Stomach (tissue), 4 donors: ENCODE measurements at regions not wholly inside any gene's neighbourhood (a gene's known extent, or its start where the extent isn't known, plus 50 kb on each side); places are given as distances from the start of the nearest gene placed in this dataset.
"Not testable (repeated sequence)": the region's sequence is repeated elsewhere in the genome, so short reads cannot be mapped to it uniquely, and the experiment has no call there.

Source experiments
- CTCF ChIP-seq, 7 experiments: fragments of 450-650 bp in 4 of 7; fragments of 200-600 bp in 3 of 7; sonication (generic) in 3 of 7; IDR thresholded peaks; one replicate each; pipeline ENCODE4 v1.5.1; 2016 to 2019; ENCODE audit warnings: antibody characterized with exemption in 7 of 7, control low read depth in 2 of 7, mild to moderate bottlenecking in 1 of 7
- POLR2A ChIP-seq, 4 donors: fragments of 450-650 bp; IDR thresholded peaks; one replicate each; pipeline ENCODE4 v1.6.1; 2016; ENCODE audit warnings: antibody characterized with exemption in 4 of 4, control low read depth in 2 of 4, mild to moderate bottlenecking in 1 of 4, moderate library complexity in 1 of 4
- POLR2AphosphoS5 ChIP-seq, 3 donors: sonication (generic); formaldehyde crosslinking; IDR thresholded peaks; one replicate each; pipeline ENCODE4 v1.6.1; 2016; ENCODE audit warnings: antibody characterized with exemption in 3 of 3

GRCh38 chr22:16660570-16660969 is 68.0 kb upstream of the CCT8L2 start:
- TF ChIP-seq POLR2AphosphoS5, CTCF, POLR2A (IDR thresholded peaks at IDR 0.05): not testable (repeated sequence)
